Stimulated activated CD8-positive, alpha-beta memory T cell treated with anti-CD3 and anti-CD28 coated beads, Interleukin-2, amount 100 ng/mL, for 48 hours (primary cell): ENCODE measurements at regions not wholly inside any gene's neighbourhood (a gene's known extent, or its start where the extent isn't known, plus 50 kb on each side); places are given as distances from the start of the nearest gene placed in this dataset.

Experiments
- DNase-seq, 2 donors: peaks; one replicate each; pipeline ENCODE4 v3.0.0-alpha.2; 2020; ENCODE audit warnings: low read depth in 2 of 2

DNA sequence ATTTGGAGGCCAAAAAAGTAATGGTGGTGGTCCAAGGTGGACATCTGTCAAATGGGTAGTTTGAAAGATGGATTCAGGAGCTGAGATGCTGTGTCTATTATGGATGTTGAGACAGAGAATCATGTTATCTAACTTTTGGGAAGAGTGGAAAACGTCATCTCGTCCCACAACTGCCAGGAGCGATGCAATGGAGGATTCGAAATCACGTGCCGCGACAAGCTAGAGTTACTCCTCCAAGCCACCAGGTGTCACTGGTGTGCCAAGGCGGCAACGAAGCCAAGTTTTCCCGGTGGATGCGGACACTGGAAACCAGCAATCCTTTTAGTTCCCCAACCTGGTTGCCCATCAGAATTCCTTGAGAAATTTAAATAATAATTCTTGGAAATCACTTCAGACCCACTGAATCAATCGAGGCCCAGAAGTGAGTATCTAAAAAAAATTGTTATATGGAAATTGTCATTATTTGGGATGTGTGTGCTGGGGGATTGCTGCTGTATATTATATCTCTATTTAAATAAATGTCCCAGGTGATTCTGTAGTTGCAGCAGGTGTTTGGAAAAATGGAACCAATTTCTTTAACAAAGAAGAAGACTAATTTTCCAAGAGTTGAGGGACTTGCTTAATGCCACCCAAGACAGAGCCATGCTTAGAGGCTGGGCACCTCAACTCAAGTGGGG, 206.1 kb downstream of the HAPSTR1 start:
- DNase-seq, result no peak

DNA sequence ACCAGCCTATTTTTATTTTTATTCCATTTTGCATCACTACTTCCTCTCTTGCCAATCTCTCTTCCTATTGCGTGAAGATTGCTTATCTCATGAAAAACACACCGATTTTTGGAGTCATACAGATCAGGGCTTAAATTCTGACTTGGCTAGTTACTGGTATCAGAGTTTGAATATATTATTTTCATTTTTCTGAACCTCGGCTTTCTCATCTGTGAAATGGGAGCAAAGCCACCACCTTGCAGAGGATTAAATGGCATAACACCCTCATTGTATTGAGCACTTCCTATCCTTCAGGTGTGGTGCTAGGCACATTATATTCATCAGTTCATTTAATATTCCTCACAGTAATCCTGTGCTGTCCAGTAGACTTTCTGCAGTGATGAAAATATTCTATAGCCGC, 208.8 kb downstream of the HAPSTR1 start:
- no peak for DNase-seq

DNA sequence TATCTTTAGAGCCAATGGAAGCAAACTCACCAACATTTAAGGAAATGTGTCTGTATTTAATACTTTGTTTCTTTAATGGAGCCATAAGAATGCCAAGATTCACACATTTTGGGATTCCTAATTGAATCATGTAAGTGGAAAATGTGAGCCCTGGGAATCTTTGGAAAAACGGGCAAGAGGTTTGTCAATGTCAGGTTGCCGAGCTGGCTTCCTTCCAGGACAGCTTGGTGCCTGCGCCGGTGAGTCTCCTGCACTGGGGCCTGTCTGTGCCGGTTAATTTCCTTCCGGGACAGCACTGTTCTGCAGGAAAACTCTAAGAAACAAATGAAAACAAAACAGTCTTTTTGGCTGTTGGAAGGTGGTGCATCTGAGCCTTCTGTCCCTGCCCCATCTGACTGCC, 210.6 kb downstream of the HAPSTR1 start:
- DNase-seq, result no peak

DNA sequence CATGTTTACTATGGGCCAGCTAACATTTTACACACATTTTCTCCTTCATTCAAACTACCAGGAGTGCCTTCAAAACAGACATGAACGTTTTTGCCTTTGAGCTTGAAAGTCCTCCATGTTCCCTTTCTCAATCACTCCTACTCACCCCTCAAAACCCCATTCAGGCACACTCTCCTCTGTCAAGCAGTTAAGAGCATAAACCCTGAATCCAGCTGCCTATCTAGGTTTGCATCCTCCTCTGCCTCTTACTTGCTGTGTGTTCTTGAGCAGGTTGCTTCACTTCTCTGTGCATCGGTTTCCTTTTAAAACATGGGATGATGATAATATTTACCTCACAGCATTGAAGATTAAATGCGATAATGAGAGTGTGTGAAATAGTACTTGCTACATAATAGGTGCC, 215.3 kb downstream of the HAPSTR1 start:
- DNase-seq, result no peak

DNA sequence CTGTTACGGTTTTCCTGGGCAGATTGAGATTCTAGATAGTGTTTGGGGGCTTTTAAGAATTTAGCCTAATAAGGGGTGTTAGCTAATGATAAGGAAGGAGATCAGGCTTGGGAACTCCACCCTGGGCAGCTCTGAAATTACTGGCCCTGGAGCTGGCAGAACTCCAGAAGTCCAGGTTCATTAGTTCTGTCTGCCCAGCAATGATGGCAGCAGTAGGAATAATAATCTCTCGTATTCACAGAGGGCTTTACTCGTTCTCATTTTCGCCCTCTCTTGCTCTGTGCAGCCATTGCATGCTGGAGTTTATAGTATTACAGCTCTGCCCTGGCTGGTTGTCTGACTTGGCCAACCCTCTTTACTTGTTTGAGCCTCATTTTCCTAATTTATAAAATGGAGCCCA, 216.0 kb downstream of the HAPSTR1 start:
- DNase-seq, result no peak

DNA sequence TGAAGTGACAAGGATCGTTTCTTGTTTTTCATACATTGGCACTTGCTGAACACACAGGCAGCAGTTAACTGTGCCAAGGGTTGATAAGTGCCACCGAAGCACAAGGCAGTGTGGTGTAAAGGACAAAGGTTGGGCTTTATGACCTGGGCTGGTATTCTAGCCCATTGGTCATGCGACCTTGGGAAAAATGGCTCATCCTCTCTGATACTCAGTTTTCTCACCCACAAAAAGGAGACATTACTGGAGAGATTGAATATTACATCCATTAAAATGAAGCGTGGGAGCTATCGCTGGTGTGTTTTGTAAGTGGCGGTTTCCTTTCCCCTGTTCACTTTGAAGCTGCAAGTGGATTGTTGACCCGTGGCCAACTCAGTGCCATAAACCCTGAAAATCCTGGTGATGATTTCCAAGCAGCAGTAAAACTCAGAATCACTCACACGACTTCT, 216.9 kb downstream of the HAPSTR1 start:
- DNase-seq, result no peak

DNA sequence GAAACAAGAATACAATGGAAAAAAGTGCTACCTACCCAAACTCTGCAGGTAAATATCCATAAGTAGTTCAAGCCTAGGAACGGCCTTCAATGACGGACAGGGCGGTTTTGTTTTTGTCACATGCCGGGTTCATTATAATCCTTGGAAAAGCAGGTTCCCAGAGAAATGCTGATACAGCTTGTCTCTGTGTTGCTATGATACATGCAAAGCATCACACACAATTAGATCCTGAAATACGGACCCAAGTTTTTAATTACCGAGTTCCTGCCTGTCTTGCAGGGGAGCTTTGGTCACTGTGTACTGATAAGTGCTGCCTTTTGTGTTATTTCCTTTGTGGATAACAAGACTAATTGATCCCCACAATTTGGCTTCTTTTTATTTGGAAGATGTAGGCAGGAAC, 217.4 kb downstream of the HAPSTR1 start:
- no peak for DNase-seq

DNA sequence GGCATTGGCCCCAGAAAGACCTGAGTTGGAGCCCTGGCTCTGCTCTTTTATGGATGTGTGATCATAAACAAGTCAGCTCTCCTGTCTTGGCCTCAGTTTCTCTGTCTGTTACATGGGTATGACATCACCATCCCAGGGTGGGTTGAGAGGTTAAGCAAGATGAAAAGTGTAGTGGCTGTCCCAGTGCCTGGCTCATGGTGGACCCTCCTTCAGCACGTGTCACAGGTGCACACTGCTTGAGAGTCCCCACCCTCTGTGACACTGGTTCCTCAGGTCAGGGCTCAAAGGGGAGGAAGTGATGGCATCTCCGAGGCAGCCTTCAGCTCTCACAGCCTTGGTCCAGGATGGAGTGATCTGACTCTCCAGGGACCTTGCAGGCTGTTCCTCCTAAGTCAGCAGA, 218.4 kb downstream of the HAPSTR1 start:
- DNase-seq, result no peak

DNA sequence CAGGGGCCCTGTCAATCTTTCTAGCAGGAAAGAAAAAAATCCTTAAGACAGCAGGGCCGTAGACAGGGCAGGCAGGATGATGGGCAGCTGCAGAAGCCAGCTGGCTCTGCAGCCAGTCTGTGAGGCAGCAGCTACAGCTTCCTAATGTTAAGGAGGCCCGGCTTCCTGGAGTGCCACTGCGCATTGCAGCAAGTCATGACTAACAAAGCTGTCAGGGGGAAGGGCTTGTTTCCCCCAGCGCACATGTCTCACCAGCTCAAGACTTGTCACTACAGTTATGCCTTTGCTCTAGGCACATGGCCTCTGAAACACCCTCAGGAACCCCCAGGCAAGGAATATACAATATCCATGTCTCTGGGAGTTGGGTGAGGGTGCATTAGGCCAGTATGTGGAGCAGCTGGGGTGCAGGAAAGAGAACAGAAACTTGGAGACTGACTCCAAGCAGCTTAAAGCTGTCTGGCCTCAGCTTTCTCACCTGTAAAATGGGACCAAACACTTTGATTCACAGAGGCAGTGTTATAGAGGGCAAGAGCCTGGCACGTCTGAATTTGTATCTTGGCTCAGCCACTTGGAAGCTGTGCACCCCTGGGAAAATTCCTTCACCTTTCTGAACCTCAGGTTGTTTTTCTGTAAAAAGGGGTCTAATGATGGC, 220.0 kb downstream of the HAPSTR1 start:
- DNase-seq, result no peak

DNA sequence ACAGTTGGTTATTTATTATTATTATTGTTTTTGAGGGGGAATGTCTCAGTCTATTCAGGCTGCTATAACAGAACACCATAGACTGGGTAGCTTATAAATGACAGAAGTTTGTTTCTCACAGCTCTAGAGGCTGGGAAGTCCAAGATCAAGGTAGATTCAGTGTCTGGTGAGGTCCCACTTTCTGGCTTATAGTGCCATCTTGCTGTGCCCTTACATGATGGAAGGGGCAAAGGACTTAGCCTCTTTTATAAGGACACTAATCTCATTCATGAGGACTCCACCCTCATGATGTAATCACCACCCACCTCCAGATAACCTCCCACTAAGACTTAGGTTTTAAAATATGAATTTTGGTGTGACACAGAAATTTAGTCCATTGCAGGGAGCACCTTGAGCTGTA, 224.6 kb downstream of the HAPSTR1 start:
- no peak for DNase-seq

DNA sequence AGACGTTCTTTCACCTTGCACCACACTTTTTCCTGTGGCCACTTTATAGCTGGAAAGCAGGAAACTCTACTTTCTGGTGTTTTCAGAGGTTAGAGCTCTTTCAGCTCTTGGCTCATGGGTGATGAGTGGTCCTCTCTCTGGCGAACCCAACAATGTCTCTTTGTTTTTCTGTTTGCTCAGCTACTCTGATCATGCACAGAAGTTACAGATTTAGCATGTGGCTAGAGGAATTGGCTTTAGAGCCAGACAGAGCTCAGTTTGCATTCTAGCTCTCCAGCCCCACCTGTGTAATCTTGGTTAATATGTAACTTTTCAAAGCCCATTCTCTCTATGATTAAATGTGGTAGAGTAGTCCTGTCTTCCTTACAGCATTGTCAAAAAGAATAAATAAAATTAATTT, 225.2 kb downstream of the HAPSTR1 start:
- no peak for DNase-seq

DNA sequence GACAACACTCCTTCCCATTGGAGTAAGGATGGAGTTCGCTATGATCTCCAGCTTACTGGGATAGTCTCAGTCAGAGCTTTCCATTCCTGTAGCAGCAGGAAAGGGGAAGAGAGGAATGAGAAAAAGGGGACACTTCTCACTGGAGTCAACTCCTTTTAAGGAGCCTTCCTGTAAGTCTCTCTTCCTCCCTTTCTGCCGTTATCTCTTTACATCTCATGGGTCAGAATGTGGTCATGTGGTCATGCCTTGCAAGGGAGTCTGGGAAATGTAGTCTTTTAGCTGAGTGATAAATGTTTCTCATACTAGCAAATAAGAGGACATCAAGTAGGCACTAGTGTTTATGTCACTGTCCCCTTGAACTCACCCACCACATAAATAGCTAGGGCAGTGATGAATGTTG, 227.3 kb downstream of the HAPSTR1 start:
- DNase-seq, result no peak

DNA sequence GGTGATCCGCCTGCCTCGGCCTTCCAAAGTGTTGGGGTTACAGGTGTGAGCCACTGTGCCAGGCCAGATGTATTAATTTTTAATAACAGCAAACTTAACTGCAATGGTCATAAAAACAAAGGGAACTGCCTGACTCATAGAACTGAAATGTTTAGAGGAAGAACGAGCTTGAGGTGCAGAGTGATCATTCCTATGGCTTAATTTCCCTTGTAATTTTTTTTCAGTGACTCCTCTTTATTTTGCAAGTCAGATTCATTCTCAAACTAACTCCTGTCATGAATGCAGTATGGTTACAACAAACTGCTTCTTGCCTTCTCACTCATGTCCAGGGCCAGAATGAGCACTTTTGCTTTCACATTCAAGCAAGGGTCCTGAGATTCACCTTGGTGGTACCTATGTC, 231.3 kb downstream of the HAPSTR1 start:
- no peak for DNase-seq

DNA sequence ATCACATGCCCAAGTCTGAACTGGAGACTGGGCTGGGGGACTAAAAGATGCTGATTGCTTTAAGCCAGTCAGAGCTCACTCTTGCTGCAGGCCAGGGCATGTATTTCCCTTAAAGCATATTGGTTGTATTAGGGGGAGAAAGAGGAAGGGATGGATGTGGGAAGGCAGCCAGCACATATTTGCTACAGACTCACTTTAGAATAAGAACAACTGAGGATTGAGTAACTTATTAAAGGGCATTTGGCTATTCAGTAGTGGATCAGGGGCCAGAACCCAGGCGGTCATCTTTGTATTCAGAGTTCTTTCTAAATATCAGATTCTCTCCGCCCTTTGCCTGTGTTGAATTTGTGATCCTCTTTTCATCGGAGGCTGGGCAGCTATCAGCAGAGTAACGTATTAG, 231.7 kb downstream of the HAPSTR1 start:
- DNase-seq, result no peak

DNA sequence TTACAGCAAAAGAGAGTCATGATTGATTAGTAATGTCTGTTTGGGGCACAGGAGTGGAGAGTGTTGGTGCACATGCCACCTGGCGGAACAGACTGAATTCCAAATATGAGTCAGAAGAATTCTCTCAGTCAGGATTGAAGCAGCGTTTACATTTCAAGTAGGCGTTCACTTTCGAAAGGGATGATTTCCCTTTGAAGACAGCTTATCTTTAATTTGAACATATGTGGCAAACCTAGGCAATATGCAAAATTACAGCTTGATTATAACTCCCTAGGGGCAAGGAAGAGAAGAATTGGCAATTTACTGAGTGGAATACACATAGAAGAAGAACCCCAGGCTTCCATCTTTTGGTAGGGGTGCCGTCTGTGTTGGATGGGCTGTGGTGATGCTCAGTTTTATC, 235.8 kb downstream of the HAPSTR1 start:
- DNase-seq, result no peak

DNA sequence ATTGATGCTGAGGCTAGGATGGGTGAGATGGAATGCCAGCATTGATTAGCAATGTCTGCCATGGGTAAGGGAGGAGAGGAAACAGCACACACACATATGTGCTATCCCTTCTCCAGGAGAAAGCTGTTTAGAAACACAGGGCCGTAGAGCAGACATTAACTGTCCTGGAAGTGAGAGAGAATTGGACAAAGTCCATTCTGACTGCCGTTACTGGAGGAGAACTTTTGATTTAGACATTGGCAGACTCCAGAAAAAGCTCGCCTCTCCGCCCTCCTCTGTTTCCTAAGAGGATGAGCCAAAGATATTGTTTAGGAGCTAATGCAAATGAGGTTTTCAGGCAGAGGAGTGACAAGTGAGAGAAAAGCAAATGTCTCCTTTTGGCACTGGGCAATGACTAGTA, 237.0 kb downstream of the HAPSTR1 start:
- DNase-seq, result no peak

DNA sequence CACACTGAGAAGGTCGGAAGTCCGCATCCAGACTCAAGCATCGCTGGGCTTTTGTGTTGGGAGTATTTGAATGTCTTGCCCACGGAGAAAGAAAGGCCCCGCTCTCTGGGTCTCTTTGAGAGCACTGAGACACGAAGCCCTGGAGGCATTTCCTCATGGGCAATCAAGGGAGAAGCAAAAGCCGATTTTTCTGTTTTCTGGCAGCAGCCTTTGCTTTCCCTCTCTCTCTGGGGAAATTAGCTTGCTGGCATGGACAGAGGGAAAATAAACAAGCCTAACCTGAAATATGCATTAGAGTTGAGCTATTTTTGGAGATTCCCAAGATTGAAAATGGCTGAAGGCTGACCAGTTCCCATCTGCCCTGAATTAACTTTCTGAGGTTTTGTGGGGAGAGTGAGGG, 238.7 kb downstream of the HAPSTR1 start:
- DNase-seq, result no peak

DNA sequence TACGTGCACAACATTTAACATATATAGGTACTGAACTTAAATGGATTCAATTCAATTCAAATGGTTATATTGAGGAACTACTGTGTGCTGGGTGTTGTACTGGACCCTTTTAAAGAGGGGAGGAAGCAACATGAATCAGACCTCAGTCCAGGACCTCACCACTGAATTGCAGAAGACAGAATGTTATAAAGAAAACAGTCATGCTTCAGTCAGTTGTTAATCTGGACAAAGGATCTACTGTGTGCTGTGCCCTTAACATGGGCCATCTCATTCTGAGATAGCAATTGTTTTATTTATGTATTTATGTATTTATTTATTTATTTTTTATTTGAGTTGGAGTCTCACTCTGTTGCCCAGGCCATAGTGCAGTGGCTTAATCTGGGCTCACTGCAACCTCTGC, 240.1 kb downstream of the HAPSTR1 start:
- DNase-seq, result no peak

DNA sequence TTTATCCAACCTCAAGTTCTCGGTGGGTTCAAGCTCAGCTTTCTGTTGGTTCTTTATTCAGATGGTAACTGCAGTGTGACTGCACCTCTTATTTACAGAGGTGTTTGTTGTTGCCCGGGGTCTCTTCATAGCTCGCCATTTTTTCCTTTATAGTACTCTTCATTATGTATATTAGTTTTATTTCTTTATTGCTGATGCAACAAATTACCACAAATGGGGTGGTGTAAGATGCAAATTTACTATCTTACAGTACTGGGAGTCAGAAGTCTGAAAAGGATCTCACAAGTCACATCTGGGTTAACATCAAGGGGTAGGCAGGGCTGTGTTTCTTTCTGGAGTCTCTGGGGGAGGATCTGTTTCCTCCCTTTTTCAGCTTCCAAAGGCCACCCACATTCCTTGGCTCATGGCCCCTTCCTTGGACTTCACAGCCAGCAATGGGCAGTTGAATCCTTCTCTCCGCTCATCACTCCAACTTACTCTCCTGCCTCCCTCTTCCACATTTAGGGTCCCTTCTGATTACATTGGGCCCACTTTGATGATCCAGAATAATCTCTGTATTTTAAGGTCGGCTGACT, 241.2 kb downstream of the HAPSTR1 start:
- DNase-seq, result no peak

DNA sequence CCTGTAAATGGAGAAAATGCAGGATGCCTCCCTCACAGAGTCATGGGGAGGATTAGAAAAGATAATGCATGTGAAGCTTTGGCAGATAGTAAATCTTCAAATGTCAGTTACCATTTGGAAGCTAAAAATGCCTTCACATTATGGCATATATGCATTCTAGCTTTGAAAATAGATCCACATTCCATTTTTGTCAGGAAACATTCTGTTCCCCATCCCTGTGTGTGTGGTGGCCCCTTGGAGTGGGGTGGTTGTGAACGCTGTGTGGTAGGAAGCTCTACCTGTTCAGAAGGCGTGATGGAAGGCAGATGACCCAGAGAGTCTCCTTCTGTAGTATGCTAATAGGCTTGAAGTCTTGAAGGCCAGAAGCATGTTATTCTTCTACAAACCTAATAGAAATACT, 242.0 kb downstream of the HAPSTR1 start:
- DNase-seq, result no peak

DNA sequence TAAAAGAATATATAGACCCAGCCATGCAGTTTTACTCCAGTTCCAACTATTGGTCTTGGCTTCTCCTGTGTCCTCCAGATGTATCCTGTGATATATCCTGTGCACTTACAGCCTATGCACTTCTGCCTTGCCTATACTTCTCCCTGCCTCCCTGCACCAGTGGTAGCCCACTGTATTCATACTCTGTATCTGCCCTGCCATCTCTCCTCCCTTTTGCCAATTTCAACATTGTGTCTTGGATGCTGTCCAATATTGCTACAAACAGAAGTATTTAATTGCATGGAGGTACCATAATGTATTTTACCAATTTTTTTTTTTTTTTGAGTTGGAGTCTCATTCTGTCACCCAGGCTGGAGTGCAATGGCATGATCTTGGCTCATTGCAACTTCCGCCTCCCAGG, 242.7 kb downstream of the HAPSTR1 start:
- no peak for DNase-seq

DNA sequence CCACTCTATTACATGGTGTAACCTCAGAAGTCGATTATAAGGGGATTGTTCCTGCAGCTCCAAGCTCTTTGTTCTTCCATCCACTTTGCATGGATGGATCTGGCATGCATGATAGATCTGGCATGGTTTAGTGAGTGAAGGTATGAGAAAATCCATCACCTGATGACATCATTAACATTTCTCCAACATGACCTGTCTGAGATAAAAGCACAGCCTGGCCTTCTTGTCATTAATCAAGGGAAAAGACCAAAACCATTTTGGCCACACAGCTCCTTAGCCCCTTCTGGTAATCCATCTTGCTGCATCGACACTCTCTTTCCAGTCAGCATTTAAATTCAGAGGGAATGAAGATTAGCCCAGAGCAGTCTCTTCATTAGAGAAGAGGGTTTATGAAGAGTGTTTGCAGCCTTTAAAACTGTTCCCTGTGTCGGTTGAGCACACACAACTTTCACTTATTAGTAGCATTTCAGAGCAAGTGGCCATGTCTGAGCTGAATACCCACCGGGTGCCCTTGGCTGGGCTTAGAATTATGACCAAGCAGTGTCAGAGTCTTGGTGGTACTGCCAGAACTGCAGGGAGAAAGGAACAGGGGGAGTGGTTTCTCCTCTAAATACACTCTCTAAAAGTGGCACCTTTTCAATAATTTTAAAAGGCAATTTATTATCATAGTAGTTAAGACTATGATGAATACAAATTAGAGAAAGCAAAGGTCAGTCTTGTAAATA, 246.0 kb downstream of the HAPSTR1 start:
- DNase-seq, result no peak

DNA sequence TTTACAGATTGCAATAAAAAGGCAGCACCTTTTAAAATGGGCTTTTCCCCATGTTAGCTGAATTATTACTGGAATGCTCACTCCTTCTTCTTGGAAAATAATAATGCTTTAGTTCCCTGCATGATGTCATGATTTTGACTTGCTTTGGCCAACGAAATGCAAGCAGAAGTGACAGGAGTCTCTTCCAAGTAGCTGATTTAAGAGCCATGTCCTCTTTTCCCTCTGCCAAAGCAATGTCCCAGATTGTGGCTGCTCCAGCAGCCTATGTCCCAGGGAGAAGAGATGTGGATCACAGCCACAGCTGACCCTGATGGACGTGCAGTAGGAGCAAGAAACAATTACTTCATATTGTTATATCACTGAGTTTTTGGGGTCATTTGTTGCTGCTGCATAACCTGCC, 246.6 kb downstream of the HAPSTR1 start:
- DNase-seq, result no peak
